IPS-15b (cell line): ENCODE measurements at regions not wholly inside any gene's neighbourhood (a gene's known extent, or its start where the extent isn't known, plus 50 kb on each side); places are given as distances from the start of the nearest gene placed in this dataset.

Experiments
- H3K27me3 ChIP-seq: one replicate; pipeline ENCODE4 v1.6.1; 2013; ENCODE audit warnings: low read length; ENCODE audit not compliant: control insufficient read depth, insufficient read depth
- H3K36me3 ChIP-seq: one replicate; pipeline ENCODE4 v1.6.1; 2013; ENCODE audit warnings: low read length; ENCODE audit not compliant: control insufficient read depth, insufficient read depth
- H3K4me1 ChIP-seq: one replicate; pipeline ENCODE4 v1.6.1; 2013; ENCODE audit warnings: mild to moderate bottlenecking, low read length; ENCODE audit not compliant: control insufficient read depth, insufficient read depth
- H3K4me3 ChIP-seq: one replicate; pipeline ENCODE4 v1.5.1; 2013; ENCODE audit warnings: low read depth, low read length
- H3K9ac ChIP-seq: one replicate; pipeline ENCODE4 v1.6.1; 2013; ENCODE audit warnings: low read depth, mild to moderate bottlenecking, low read length
- H3K9me3 ChIP-seq: one replicate; pipeline ENCODE4 v1.6.1; 2013; ENCODE audit warnings: mild to moderate bottlenecking, low read length; ENCODE audit not compliant: control insufficient read depth, insufficient read depth

- no peaks in the 10 kb centered on the region for H3K27me3 ChIP-seq
- no peaks in the 10 kb centered on the region for H3K9me3 ChIP-seq
- no peaks in the 10 kb centered on the region for H3K36me3 ChIP-seq
- H3K9ac ChIP-seq, result no peak overlapping the region
- no peak overlapping the region for H3K4me3 ChIP-seq
- no peaks in the 10 kb centered on the region for H3K4me1 ChIP-seq
Measured at GRCh38 chr10:10197423-10197822, 820.2 kb upstream of the CELF2 start.

GRCh38 chr10:10198363-10198762 lies 819.3 kb upstream of the CELF2 start:
- H3K9ac ChIP-seq, result no peak overlapping the region
- no peaks in the 10 kb centered on the region for H3K4me1 ChIP-seq
- H3K9me3 ChIP-seq, result no peaks in the 10 kb centered on the region
- H3K4me3 ChIP-seq, result no peak overlapping the region
- H3K36me3 ChIP-seq, result no peaks in the 10 kb centered on the region
- H3K27me3 ChIP-seq, result no peaks in the 10 kb centered on the region

GRCh38 chr10:10204415-10204814 lies 813.3 kb upstream of the CELF2 start:
- no peaks in the 10 kb centered on the region for H3K4me1 ChIP-seq
- no peak overlapping the region for H3K4me3 ChIP-seq
- no peaks in the 10 kb centered on the region for H3K9me3 ChIP-seq
- no peaks in the 10 kb centered on the region for H3K27me3 ChIP-seq
- no peaks in the 10 kb centered on the region for H3K36me3 ChIP-seq
- no peak overlapping the region for H3K9ac ChIP-seq

GRCh38 chr10:10205906-10206305 lies 811.8 kb upstream of the CELF2 start:
- no peaks in the 10 kb centered on the region for H3K36me3 ChIP-seq
- H3K9ac ChIP-seq, result no peak overlapping the region
- no peaks in the 10 kb centered on the region for H3K4me1 ChIP-seq
- H3K4me3 ChIP-seq, result no peak overlapping the region
- H3K9me3 ChIP-seq, result no peaks in the 10 kb centered on the region
- no peaks in the 10 kb centered on the region for H3K27me3 ChIP-seq

GRCh38 chr10:10207538-10207937 lies 810.1 kb upstream of the CELF2 start:
- Histone ChIP-seq H3K27me3 (no peaks in the 10 kb centered on the region), H3K36me3 (no peaks in the 10 kb centered on the region), H3K9me3 (no peaks in the 10 kb centered on the region), H3K9ac (no peak overlapping the region), H3K4me3 (no peak overlapping the region), H3K4me1 (no peaks in the 10 kb centered on the region)

GRCh38 chr10:10208196-10208595 lies 809.5 kb upstream of the CELF2 start:
- H3K4me1 ChIP-seq, result no peaks in the 10 kb centered on the region
- H3K9me3 ChIP-seq, result no peaks in the 10 kb centered on the region
- no peaks in the 10 kb centered on the region for H3K27me3 ChIP-seq
- H3K9ac ChIP-seq, result no peak overlapping the region
- H3K4me3 ChIP-seq, result no peak overlapping the region
- H3K36me3 ChIP-seq, result no peaks in the 10 kb centered on the region

- H3K27me3 ChIP-seq, result no peaks in the 10 kb centered on the region
- no peaks in the 10 kb centered on the region for H3K36me3 ChIP-seq
- H3K4me3 ChIP-seq, result no peak overlapping the region
- H3K4me1 ChIP-seq, result no peaks in the 10 kb centered on the region
- H3K9ac ChIP-seq, result no peak overlapping the region
- H3K9me3 ChIP-seq, result no peaks in the 10 kb centered on the region
Measured at GRCh38 chr10:10209167-10209566, 808.5 kb upstream of the CELF2 start.

- Histone ChIP-seq H3K9ac (no peak overlapping the region), H3K4me3 (no peak overlapping the region), H3K9me3 (no peaks in the 10 kb centered on the region), H3K4me1 (no peaks in the 10 kb centered on the region), H3K36me3 (no peaks in the 10 kb centered on the region), H3K27me3 (no peaks in the 10 kb centered on the region)
Measured at GRCh38 chr10:10211409-10211808, 806.3 kb upstream of the CELF2 start.

GRCh38 chr10:10213237-10213636 lies 804.4 kb upstream of the CELF2 start:
- Histone ChIP-seq H3K4me1 (no peaks in the 10 kb centered on the region), H3K4me3 (no peak overlapping the region), H3K9me3 (no peaks in the 10 kb centered on the region), H3K27me3 (no peaks in the 10 kb centered on the region), H3K36me3 (no peaks in the 10 kb centered on the region), H3K9ac (no peak overlapping the region)

- H3K9ac ChIP-seq, result no peak overlapping the region
Measured at GRCh38 chr10:10222304-10222841, 795.3 kb upstream of the CELF2 start.

GRCh38 chr10:10223131-10223530 lies 794.5 kb upstream of the CELF2 start:
- no peaks in the 10 kb centered on the region for H3K4me1 ChIP-seq
- H3K9me3 ChIP-seq, result no peaks in the 10 kb centered on the region
- H3K27me3 ChIP-seq, result no peaks in the 10 kb centered on the region
- no peak overlapping the region for H3K9ac ChIP-seq
- no peaks in the 10 kb centered on the region for H3K36me3 ChIP-seq
- no peak overlapping the region for H3K4me3 ChIP-seq

More at GRCh38 chr10:10222304-10222841, 795.3 kb upstream of the CELF2 start:
- Histone ChIP-seq H3K4me3 (no peak overlapping the region), H3K4me1 (no peaks in the 10 kb centered on the region), H3K36me3 (no peaks in the 10 kb centered on the region), H3K9me3 (no peaks in the 10 kb centered on the region), H3K27me3 (no peaks in the 10 kb centered on the region)

GRCh38 chr10:10225136-10225676 lies 792.5 kb upstream of the CELF2 start:
- Histone ChIP-seq H3K9me3 (no peaks in the 10 kb centered on the region), H3K9ac (no peak overlapping the region)

More at GRCh38 chr10:10225136-10225676, 792.5 kb upstream of the CELF2 start:
- Histone ChIP-seq H3K27me3 (no peaks in the 10 kb centered on the region), H3K4me1 (no peaks in the 10 kb centered on the region), H3K36me3 (no peaks in the 10 kb centered on the region), H3K4me3 (no peak overlapping the region)
